Central memory CD8-positive, alpha-beta T cell (primary cell): ENCODE measurements at regions not wholly inside any gene's neighbourhood (a gene's known extent, or its start where the extent isn't known, plus 50 kb on each side); places are given as distances from the start of the nearest gene placed in this dataset.

Experiments
- ATAC-seq: fragments of 150-1000 bp; cut with Tn5 transposase; replicated peaks from 2 replicates; pipeline ENCODE4 v1.10.0; 2022; ENCODE audit warnings: mild to moderate bottlenecking, moderate FRiP score, moderate number of reproducible peaks; ENCODE audit not compliant: poor library complexity, severe bottlenecking; ENCODE audit errors: extremely low read depth
- DNase-seq, 2 donors: peaks; one replicate each; pipeline ENCODE4 v3.0.0; 2021; ENCODE audit warnings: low spot score in 2 of 2
- H3K27ac Mint-ChIP-seq: one replicate; pipeline ENCODE4 v1.8.0; 2022; ENCODE audit warnings: low read depth, mild to moderate bottlenecking, moderate library complexity, mixed read lengths
- H3K27me3 Mint-ChIP-seq: one replicate; pipeline ENCODE4 v1.8.0; 2022; ENCODE audit warnings: mixed read lengths
- H3K36me3 Mint-ChIP-seq: one replicate; pipeline ENCODE4 v1.8.0; 2022; ENCODE audit warnings: mild to moderate bottlenecking, moderate library complexity, mixed read lengths; ENCODE audit not compliant: insufficient read depth
- H3K4me1 Mint-ChIP-seq: one replicate; pipeline ENCODE4 v1.8.0; 2022; ENCODE audit warnings: mixed read lengths
- H3K4me3 Mint-ChIP-seq: one replicate; pipeline ENCODE4 v1.8.0; 2022; ENCODE audit warnings: mild to moderate bottlenecking, moderate library complexity, mixed read lengths
- H3K9me3 Mint-ChIP-seq: one replicate; pipeline ENCODE4 v1.8.0; 2022; ENCODE audit warnings: mixed read lengths

GRCh38 chr3:43862992-43863805 lies 172.5 kb downstream of the ABHD5 start:
- no peak for ATAC-seq
- Mint-ChIP-seq H3K27me3 (peaks cover 76% of the 10 kb centered on the region), H3K4me3 (no peak overlapping the region), H3K27ac (no peak overlapping the region), H3K9me3 (no peaks in the 10 kb centered on the region), H3K4me1 (no peaks in the 10 kb centered on the region), H3K36me3 (peaks cover 2% of the 10 kb centered on the region)
- no peak for DNase-seq

GRCh38 chr3:43863966-43864933 lies 173.5 kb downstream of the ABHD5 start:
- Mint-ChIP-seq H3K4me3 (no peak overlapping the region), H3K27me3 (peaks cover 76% of the 10 kb centered on the region), H3K9me3 (no peaks in the 10 kb centered on the region), H3K4me1 (no peaks in the 10 kb centered on the region), H3K27ac (no peak overlapping the region), H3K36me3 (peaks cover 2% of the 10 kb centered on the region)
- ATAC-seq (no peak), DNase-seq (no peak)

GRCh38 chr3:43865351-43865750 lies 174.6 kb downstream of the ABHD5 start:
- Mint-ChIP-seq H3K27me3 (peaks cover 76% of the 10 kb centered on the region), H3K4me1 (no peaks in the 10 kb centered on the region), H3K36me3 (peaks cover 2% of the 10 kb centered on the region), H3K27ac (no peak overlapping the region), H3K9me3 (no peaks in the 10 kb centered on the region), H3K4me3 (no peak overlapping the region)
- no peak for ATAC-seq
- DNase-seq = no peak

DNA sequence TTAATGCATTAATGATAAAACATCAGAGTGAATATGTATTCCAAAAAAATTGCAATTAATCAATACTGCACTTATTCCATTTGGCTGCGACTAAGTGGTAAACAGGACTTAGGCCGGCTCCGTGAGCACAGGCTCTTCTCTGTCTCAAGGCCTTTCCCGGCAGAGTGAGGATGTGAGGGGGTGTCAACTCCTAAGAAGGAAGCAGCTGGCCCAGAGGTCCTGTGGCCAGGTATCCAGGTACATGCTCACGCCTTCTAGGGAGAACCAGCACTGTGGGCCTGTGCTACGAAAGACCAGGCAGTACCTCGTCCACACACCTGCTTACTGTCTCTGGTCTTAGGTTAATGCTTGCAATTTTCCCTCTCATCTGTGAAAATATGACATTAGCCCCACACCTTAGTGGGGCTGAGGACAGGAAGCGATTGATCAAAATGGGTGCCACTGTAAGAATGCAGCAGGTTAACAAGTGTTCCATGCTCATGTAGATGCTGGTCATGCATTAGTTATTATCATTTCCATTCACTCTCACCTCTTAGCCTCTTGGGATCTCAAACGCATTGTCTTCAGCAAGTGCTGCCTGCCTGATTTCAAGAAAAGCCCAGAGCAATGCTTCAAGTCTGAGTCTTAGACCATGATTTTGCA lies 175.3 kb downstream of the ABHD5 start:
- DNase-seq = no peak
- H3K4me3 Mint-ChIP-seq = no peak overlapping the region
- peaks cover 2% of the 10 kb centered on the region for H3K36me3 Mint-ChIP-seq
- H3K9me3 Mint-ChIP-seq = no peaks in the 10 kb centered on the region
- no peak for ATAC-seq
- H3K4me1 Mint-ChIP-seq = no peaks in the 10 kb centered on the region
- peaks cover 73% of the 10 kb centered on the region for H3K27me3 Mint-ChIP-seq
- no peak overlapping the region for H3K27ac Mint-ChIP-seq

DNA sequence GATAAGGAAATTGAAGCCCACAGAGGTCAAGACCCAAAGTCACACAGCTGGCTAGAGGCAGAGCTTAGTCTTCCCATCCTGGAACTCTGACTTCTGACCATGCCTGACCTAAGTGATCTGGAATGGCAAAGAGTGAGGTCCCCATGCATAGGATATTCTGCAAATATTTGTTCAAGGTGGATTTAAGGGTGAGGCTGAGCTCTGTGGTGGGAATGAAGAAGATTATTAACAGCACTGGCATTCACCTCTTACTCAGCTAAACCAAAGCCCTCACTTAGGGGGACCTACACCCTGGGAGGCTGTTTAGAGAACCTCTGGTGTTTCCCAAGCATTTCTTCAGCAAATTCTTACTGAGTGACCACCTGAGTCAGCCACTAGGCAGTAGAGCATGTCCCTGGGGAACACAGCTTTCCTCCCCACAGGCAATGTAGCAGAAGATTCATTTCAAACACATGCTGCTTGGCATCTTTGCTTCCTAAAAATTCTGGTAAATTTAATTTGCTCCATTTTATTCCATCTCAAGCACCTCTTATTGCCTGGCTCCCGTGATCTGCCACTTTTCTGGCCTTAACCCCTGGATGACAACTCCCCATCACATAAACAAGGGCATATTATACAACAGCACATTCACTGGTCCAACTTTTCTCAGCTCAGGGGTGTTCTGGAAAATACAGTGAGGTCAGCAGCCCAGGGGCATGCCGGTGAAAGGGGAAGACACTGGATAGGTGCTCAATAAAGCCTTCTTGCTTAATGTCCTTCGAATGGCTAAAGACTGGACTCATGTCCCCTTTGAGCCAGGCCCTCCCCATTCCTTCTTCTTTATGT lies 176.0 kb downstream of the ABHD5 start:
- no peak overlapping the region for H3K4me3 Mint-ChIP-seq
- H3K27me3 Mint-ChIP-seq = peaks cover 73% of the 10 kb centered on the region
- no peak overlapping the region for H3K27ac Mint-ChIP-seq
- H3K4me1 Mint-ChIP-seq = no peaks in the 10 kb centered on the region
- H3K9me3 Mint-ChIP-seq = no peaks in the 10 kb centered on the region
- peaks cover 2% of the 10 kb centered on the region for H3K36me3 Mint-ChIP-seq
- no peak for ATAC-seq
- DNase-seq = no peak

DNA sequence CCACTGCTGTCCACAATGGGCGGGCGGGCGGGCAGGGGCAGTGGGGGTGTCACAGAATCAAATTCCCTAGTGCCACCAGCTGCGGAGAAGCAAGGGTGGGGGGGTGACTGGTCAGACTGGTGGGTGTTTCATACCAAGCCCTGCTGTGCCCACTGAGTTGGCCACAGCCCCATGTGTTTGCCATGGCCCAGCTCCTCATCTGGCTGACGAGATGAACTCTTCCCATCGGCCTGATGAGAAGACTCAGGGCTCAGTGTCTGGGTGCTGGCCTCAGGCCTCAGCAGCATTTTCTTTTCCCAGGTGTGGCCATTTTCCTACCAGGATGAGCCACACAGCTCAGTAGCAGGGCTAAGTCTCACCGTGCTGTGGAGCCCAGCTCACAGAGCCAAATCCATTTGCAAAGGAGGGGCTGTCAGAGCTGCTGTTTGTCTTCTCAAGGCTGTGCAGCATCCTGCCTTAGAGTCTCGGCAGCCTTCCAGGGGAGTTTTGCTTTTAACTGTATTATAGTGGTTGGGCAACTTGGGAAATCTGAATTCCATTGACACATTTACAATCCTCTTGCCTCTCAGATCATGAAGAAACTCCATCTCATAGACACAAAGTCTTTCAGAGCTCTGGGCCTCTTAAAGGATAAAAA lies 176.8 kb downstream of the ABHD5 start:
- no peak overlapping the region for H3K4me3 Mint-ChIP-seq

DNA sequence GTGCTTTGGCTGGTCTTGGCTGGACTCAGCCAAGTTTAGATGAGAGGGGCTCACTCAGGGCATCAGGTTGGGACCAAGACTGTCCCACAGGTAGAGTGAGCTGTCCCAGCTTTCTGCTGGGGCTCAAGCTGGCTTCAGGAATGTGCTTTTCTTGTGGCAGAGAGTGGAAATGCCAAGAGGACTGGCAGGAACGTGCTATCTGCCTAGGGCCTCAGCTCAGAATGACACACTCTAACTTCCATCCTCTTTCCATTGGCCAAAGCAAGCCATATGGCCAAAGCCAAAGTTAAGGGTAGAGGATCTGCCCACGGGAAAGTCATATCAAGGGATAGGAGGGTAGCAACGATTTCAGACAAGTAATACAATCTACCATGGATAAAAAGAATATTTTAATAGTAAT lies 178.8 kb downstream of the ABHD5 start:
- DNase-seq (no peak), ATAC-seq (no peak)
- Mint-ChIP-seq H3K9me3 (no peaks in the 10 kb centered on the region), H3K27me3 (peaks cover 73% of the 10 kb centered on the region), H3K4me1 (no peaks in the 10 kb centered on the region), H3K36me3 (peaks cover 2% of the 10 kb centered on the region), H3K27ac (no peak overlapping the region), H3K4me3 (no peak overlapping the region)

More for the DNA sequence above, 176.8 kb downstream of the ABHD5 start:
- ATAC-seq = no peak
- Mint-ChIP-seq H3K4me1 (no peaks in the 10 kb centered on the region), H3K9me3 (no peaks in the 10 kb centered on the region), H3K36me3 (peaks cover 2% of the 10 kb centered on the region), H3K27me3 (peaks cover 73% of the 10 kb centered on the region), H3K27ac (no peak overlapping the region)
- no peak for DNase-seq

DNA sequence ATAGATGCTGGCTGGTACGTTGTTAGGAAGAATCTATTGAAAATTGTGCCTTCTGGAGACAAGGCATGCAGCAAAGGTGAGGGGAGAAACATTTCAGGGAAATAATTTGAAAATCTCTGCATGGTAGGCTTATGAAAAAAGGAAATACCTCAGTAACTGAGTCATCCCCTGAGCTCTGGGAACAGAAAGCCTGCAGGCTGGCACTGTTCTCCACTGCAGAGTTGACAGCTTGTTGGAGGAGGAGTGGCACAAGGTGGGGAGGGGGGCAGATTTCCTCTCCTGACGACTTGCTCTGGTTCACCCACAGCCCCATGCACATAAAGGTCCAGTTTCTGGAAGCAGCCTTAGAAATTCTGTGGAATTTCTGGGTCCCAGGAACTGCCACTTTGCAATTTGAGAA lies 179.4 kb downstream of the ABHD5 start:
- no peak for DNase-seq
- H3K4me3 Mint-ChIP-seq = no peak overlapping the region
- H3K4me1 Mint-ChIP-seq = no peaks in the 10 kb centered on the region
- H3K36me3 Mint-ChIP-seq = no peaks in the 10 kb centered on the region
- H3K27me3 Mint-ChIP-seq = peaks cover 69% of the 10 kb centered on the region
- no peak overlapping the region for H3K27ac Mint-ChIP-seq
- ATAC-seq = no peak
- H3K9me3 Mint-ChIP-seq = no peaks in the 10 kb centered on the region

DNA sequence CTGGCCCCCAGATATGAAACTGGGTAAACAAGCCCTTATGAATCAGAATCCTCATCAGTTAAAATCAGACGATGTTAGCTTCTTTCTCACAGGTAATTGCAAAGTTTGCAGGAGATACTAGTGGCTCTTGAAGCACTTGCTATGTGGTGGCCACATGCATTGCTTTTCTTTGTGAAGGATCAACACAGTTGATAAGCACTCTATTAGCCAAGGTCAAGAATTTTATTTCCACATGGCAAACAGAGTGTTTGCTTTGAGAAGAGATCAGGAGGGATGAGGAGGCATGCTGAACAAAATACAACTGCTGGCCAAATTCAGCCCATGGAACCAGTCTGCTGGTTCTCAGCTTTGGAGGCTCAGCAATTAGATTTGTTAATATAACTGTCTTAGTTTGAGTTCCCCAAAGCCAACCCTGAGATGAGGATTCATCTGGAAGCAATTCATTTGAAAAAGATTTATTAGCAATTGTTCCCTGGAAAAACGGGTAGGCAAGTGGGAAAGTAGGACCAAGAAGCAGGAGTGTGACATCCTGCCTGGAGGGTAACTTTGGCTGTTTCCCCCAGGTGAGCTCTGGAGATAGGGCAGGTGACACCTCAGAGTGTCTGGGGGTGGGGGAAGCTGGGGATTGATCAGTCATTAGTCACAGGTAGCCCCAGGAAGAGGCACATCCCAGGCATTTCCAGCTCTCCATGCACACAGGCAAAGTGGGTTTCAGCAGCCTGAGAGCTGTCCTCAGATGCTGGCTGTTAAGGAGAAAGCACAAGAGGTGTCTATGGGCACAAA lies 180.3 kb downstream of the ABHD5 start:
- ATAC-seq = no peak

GRCh38 chr3:43871627-43872245 lies 181.0 kb downstream of the ABHD5 start:
- no peak overlapping the region for H3K4me3 Mint-ChIP-seq
- no peak overlapping the region for H3K27ac Mint-ChIP-seq
- no peaks in the 10 kb centered on the region for H3K9me3 Mint-ChIP-seq
- peaks cover 72% of the 10 kb centered on the region for H3K27me3 Mint-ChIP-seq
- DNase-seq = no peak
- ATAC-seq = no peak
- no peaks in the 10 kb centered on the region for H3K4me1 Mint-ChIP-seq
- H3K36me3 Mint-ChIP-seq = no peaks in the 10 kb centered on the region

More for the DNA sequence above, 180.3 kb downstream of the ABHD5 start:
- H3K4me1 Mint-ChIP-seq = no peaks in the 10 kb centered on the region
- no peak for DNase-seq
- H3K27me3 Mint-ChIP-seq = peaks cover 71% of the 10 kb centered on the region
- H3K4me3 Mint-ChIP-seq = no peak overlapping the region
- no peaks in the 10 kb centered on the region for H3K36me3 Mint-ChIP-seq
- H3K27ac Mint-ChIP-seq = no peak overlapping the region
- H3K9me3 Mint-ChIP-seq = no peaks in the 10 kb centered on the region

DNA sequence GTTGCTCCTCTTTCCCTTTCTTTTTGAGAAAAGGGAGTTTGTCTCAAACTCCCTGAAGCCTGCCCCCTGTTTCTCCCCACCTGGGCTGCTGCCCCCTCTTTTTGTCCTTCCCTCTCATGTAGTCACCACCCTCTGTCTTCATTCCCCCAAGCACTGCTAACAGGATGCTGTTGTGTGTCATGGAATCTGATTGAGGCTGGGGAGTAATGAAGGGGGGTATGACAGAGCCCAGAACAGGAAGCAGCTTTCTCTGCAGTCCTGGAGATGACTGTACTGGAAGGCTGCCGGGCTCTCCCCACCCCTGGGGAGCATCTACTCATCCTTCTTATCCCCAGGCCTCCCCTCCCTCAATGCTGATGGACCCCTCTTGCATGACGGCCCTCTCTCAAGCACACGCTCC lies 181.6 kb downstream of the ABHD5 start:
- H3K4me1 Mint-ChIP-seq = no peaks in the 10 kb centered on the region
- no peak overlapping the region for H3K27ac Mint-ChIP-seq
- H3K27me3 Mint-ChIP-seq = peaks cover 78% of the 10 kb centered on the region
- no peaks in the 10 kb centered on the region for H3K9me3 Mint-ChIP-seq
- H3K36me3 Mint-ChIP-seq = no peaks in the 10 kb centered on the region
- H3K4me3 Mint-ChIP-seq = no peak overlapping the region
- ATAC-seq = no peak
- no peak for DNase-seq
